Neural progenitor cell (in vitro differentiated cells): ENCODE measurements at regions not wholly inside any gene's neighbourhood (a gene's known extent, or its start where the extent isn't known, plus 50 kb on each side); places are given as distances from the start of the nearest gene placed in this dataset.

Experiments
- DNase-seq: peaks from one replicate; pipeline ENCODE4 v3.0.0-alpha.2; 2016; ENCODE audit warnings: low spot score
- H2AFZ ChIP-seq: fragments of 200-600 bp; sonication (generic); replicated peaks from 2 replicates; pipeline ENCODE4 v1.6.1; 2016; ENCODE audit warnings: antibody characterized with exemption
- H3F3A ChIP-seq: fragments of 200-600 bp; sonication (generic); 2 replicates; pipeline ENCODE4 v1.6.1; 2016; ENCODE audit warnings: antibody characterized with exemption, low read depth
- H3K27ac ChIP-seq: fragments of 200-600 bp; sonication (generic); 2 replicates; pipeline ENCODE4 v1.5.1; 2016; ENCODE audit warnings: mild to moderate bottlenecking
- H3K27me3 ChIP-seq: fragments of 200-600 bp; sonication (generic); 2 replicates; pipeline ENCODE4 v1.6.1; 2016; ENCODE audit warnings: mild to moderate bottlenecking, moderate library complexity
- H3K36me3 ChIP-seq: fragments of 200-600 bp; sonication (generic); 2 replicates; pipeline ENCODE4 v1.5.1; 2016
- H3K4me1 ChIP-seq: fragments of 200-600 bp; sonication (generic); 2 replicates; pipeline ENCODE4 v1.6.1; 2016; ENCODE audit warnings: mixed run types
- H3K4me2 ChIP-seq: fragments of 200-600 bp; sonication (generic); 2 replicates; pipeline ENCODE4 v1.6.1; 2016
- H3K4me3 ChIP-seq: fragments of 200-600 bp; sonication (generic); 2 replicates; pipeline ENCODE4 v1.5.1; 2016
- H3K79me2 ChIP-seq: fragments of 200-600 bp; sonication (generic); 2 replicates; pipeline ENCODE4 v1.6.1; 2016; ENCODE audit warnings: low read depth
- H3K9ac ChIP-seq: fragments of 200-600 bp; sonication (generic); 2 replicates; pipeline ENCODE4 v1.6.1; 2016
- H3K9me3 ChIP-seq: fragments of 200-600 bp; sonication (generic); 2 replicates; pipeline ENCODE4 v1.5.1; 2016; ENCODE audit warnings: low read depth
- H4K20me1 ChIP-seq: fragments of 200-600 bp; sonication (generic); 2 replicates; pipeline ENCODE4 v1.6.1; 2016; ENCODE audit warnings: low read depth
- H3K27ac Mint-ChIP-seq: 3 replicates; pipeline ENCODE4 v1.8.0; 2021; ENCODE audit warnings: mixed read lengths
- H3K27me3 Mint-ChIP-seq: 2 replicates; pipeline ENCODE4 v1.8.0; 2022; ENCODE audit warnings: low read depth, mild to moderate bottlenecking, inconsistent platforms, moderate library complexity, mixed read lengths; ENCODE audit not compliant: insufficient read depth
- H3K36me3 Mint-ChIP-seq: 3 replicates; pipeline ENCODE4 v1.8.0; 2021; ENCODE audit warnings: mixed read lengths
- H3K4me1 Mint-ChIP-seq: 3 replicates; pipeline ENCODE4 v1.8.0; 2021; ENCODE audit warnings: mixed read lengths
- H3K4me3 Mint-ChIP-seq: 3 replicates; pipeline ENCODE4 v1.8.0; 2021; ENCODE audit warnings: mild to moderate bottlenecking, moderate library complexity, mixed read lengths
- H3K9me3 Mint-ChIP-seq: 3 replicates; pipeline ENCODE4 v1.8.0; 2020; ENCODE audit warnings: mixed read lengths
- EZH2 ChIP-seq: fragments of 200-600 bp; sonication (generic); IDR thresholded peaks from 2 replicates; pipeline ENCODE4 v1.6.1; 2017; ENCODE audit warnings: antibody characterized with exemption, mild to moderate bottlenecking, moderate library complexity
- EZH2phosphoT487 ChIP-seq: fragments of 200-600 bp; sonication (generic); IDR thresholded peaks from 2 replicates; pipeline ENCODE4 v1.6.1; 2017; ENCODE audit warnings: antibody characterized with exemption
- TF ChIP-seq, protein P1 (sequence below): fragments of 200-600 bp; sonication (generic); IDR thresholded peaks from 2 replicates; pipeline ENCODE4 v1.5.1; 2017; ENCODE audit warnings: antibody characterized with exemption, mild to moderate bottlenecking

DNA sequence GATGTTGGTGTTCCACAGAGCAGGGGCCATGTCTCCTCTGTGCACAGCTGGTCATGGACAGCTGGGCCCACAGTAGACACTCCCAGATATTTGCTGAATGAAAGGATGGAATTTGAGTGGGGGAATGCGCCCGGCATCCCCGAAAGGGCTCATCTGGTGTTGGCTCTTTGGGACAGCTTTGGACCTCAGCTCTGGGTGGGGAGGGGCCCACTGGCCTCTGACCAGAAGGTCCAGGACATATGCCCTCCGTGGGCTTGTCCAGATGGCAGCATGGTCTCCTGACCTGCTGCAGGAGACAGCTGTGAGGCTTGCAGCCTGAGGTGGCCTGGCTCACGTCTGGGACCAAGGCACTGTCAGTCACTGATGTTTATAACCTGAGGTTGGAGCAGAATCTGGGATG is 160.4 kb upstream of the AJAP1 start:
- no peaks in the 10 kb centered on the region for H3K79me2 ChIP-seq
- Mint-ChIP-seq H3K27me3 (peaks cover 15% of the 10 kb centered on the region), H3K36me3 (no peaks in the 10 kb centered on the region), H3K9me3 (no peaks in the 10 kb centered on the region), H3K4me1 (no peaks in the 10 kb centered on the region), H3K4me3 (no peak overlapping the region), H3K27ac (peak overlapping the region; percentile 19)
- H3K9ac ChIP-seq = no peak overlapping the region
- H3K36me3 ChIP-seq = no peaks in the 10 kb centered on the region
- H3K4me2 ChIP-seq = no peak overlapping the region
- no peaks in the 10 kb centered on the region for H3K9me3 ChIP-seq
- H3K27ac ChIP-seq = no peak overlapping the region
- no peak for DNase-seq
- H4K20me1 ChIP-seq = no peaks in the 10 kb centered on the region
- H3K27me3 ChIP-seq = no peaks in the 10 kb centered on the region
- no peaks in the 10 kb centered on the region for H3K4me1 ChIP-seq
- TF ChIP-seq EZH2phosphoT487 (no peak), EZH2 (no peak)
- TF ChIP-seq, protein P1, sequence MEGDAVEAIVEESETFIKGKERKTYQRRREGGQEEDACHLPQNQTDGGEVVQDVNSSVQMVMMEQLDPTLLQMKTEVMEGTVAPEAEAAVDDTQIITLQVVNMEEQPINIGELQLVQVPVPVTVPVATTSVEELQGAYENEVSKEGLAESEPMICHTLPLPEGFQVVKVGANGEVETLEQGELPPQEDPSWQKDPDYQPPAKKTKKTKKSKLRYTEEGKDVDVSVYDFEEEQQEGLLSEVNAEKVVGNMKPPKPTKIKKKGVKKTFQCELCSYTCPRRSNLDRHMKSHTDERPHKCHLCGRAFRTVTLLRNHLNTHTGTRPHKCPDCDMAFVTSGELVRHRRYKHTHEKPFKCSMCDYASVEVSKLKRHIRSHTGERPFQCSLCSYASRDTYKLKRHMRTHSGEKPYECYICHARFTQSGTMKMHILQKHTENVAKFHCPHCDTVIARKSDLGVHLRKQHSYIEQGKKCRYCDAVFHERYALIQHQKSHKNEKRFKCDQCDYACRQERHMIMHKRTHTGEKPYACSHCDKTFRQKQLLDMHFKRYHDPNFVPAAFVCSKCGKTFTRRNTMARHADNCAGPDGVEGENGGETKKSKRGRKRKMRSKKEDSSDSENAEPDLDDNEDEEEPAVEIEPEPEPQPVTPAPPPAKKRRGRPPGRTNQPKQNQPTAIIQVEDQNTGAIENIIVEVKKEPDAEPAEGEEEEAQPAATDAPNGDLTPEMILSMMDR = no peak
- H3F3A ChIP-seq = no peaks in the 10 kb centered on the region
- H2AFZ ChIP-seq = no peak overlapping the region
- no peak overlapping the region for H3K4me3 ChIP-seq

DNA sequence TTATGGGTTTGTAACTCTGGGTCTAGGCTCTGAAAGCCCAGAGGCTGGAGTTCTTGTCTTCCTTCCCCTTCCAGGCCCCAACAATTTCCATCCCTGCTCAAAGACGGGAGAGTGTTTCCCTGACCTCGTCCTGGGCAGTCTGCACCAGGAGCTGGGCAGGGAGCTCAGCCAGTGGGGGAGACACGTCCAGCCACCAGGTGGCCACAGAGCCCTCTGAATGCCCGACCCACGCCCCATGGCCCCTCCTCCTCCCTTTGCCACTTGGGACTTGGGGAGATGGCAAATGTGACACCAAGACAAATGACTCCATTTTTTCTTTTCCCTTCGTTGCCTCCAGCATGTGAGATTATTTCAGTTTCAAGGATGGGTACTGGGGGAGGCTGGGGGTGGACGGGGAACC is 159.9 kb upstream of the AJAP1 start:
- DNase-seq = peak; percentile 51
- TF ChIP-seq EZH2phosphoT487 = no peak
- TF ChIP-seq, protein P1 = peak; percentile 54
- no peak for TF ChIP-seq EZH2
- H3K4me3 Mint-ChIP-seq = no peak overlapping the region

DNA sequence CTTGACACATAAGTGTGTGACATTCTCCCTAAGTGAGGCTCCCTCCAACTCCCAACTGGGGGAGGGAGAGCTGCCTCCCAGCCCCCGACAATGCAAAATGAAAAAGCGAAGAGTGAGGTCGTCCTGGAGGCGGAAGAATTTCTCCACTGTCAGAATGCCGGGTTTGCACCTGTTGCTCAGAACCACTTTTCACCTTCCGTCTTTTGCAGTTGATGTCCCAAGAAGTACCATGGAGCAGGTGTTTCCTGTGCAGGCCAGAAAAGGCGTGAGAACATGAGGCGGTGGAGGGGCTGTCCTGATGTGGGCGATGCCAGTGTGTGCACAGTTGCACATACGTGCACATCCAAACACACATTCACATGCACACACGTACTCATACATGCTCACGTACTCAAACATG is 158.6 kb upstream of the AJAP1 start:
- H3K27ac Mint-ChIP-seq = no peak overlapping the region
- Histone ChIP-seq H3K4me1 (no peaks in the 10 kb centered on the region), H3K36me3 (no peaks in the 10 kb centered on the region), H3F3A (no peaks in the 10 kb centered on the region), H3K4me3 (no peak overlapping the region), H4K20me1 (no peaks in the 10 kb centered on the region), H3K27ac (no peak overlapping the region), H2AFZ (no peak overlapping the region), H3K9me3 (no peaks in the 10 kb centered on the region), H3K9ac (no peak overlapping the region), H3K27me3 (no peaks in the 10 kb centered on the region), H3K4me2 (no peak overlapping the region), H3K79me2 (no peaks in the 10 kb centered on the region)
- H3K27me3 Mint-ChIP-seq = peaks cover 13% of the 10 kb centered on the region
- DNase-seq = no peak
- H3K4me3 Mint-ChIP-seq = no peak overlapping the region
- H3K36me3 Mint-ChIP-seq = no peaks in the 10 kb centered on the region
- no peak for TF ChIP-seq EZH2phosphoT487
- TF ChIP-seq, protein P1 = no peak
- no peak for TF ChIP-seq EZH2
- no peaks in the 10 kb centered on the region for H3K4me1 Mint-ChIP-seq
- H3K9me3 Mint-ChIP-seq = peaks cover 2% of the 10 kb centered on the region

More for the DNA sequence above, 159.9 kb upstream of the AJAP1 start:
- Histone ChIP-seq H3K9me3 (no peaks in the 10 kb centered on the region), H3K9ac (no peak overlapping the region), H4K20me1 (no peaks in the 10 kb centered on the region), H3K4me2 (no peak overlapping the region), H3K4me3 (no peak overlapping the region), H3K36me3 (no peaks in the 10 kb centered on the region), H3K27ac (no peak overlapping the region), H3K79me2 (no peaks in the 10 kb centered on the region), H2AFZ (no peak overlapping the region), H3K4me1 (no peaks in the 10 kb centered on the region), H3K27me3 (no peaks in the 10 kb centered on the region), H3F3A (no peaks in the 10 kb centered on the region)
- peaks cover 13% of the 10 kb centered on the region for H3K27me3 Mint-ChIP-seq
- no peaks in the 10 kb centered on the region for H3K4me1 Mint-ChIP-seq
- H3K9me3 Mint-ChIP-seq = no peaks in the 10 kb centered on the region
- no peak overlapping the region for H3K27ac Mint-ChIP-seq
- no peaks in the 10 kb centered on the region for H3K36me3 Mint-ChIP-seq

DNA sequence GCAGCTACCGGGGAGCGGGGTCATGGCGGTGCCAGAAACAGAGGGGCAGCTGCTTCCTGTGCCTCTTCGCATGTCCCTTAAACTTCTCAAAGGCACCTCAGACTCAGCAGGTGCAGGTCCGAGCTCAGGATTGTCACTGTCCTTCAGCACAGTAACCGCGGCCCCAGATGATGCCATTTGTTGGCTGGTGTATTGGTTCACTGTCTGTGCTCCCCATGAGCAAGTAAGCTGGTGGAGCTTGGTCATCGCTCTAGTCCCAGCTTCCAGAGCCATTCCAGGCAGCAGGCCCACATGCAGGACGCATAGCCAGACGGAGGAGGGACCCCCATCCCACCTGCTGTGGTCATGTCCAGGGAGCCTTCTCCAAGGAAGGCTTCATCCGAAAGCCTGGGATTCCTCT is 154.0 kb upstream of the AJAP1 start:
- Mint-ChIP-seq H3K27ac (no peak overlapping the region), H3K9me3 (peaks cover 4% of the 10 kb centered on the region), H3K4me3 (no peak overlapping the region), H3K36me3 (no peaks in the 10 kb centered on the region), H3K4me1 (no peaks in the 10 kb centered on the region), H3K27me3 (peaks cover 5% of the 10 kb centered on the region)
- Histone ChIP-seq H3F3A (no peaks in the 10 kb centered on the region), H3K27ac (no peak overlapping the region), H3K36me3 (no peaks in the 10 kb centered on the region), H3K27me3 (no peaks in the 10 kb centered on the region), H3K9me3 (no peaks in the 10 kb centered on the region), H3K4me1 (no peaks in the 10 kb centered on the region), H3K79me2 (no peaks in the 10 kb centered on the region), H2AFZ (no peak overlapping the region), H4K20me1 (no peaks in the 10 kb centered on the region), H3K4me3 (no peak overlapping the region), H3K4me2 (no peak overlapping the region), H3K9ac (no peak overlapping the region)
- DNase-seq = no peak
- TF ChIP-seq EZH2 (no peak), EZH2phosphoT487 (no peak)
- TF ChIP-seq, protein P1 = no peak
